Left kidney (tissue), 1 donor: ENCODE measurements at regions not wholly inside any gene's neighbourhood (a gene's known extent, or its start where the extent isn't known, plus 50 kb on each side); places are given as distances from the start of the nearest gene placed in this dataset.

Source experiments
- DNase-seq: peaks from one replicate; pipeline ENCODE4 v3.0.0-alpha.2; 2013

DNA sequence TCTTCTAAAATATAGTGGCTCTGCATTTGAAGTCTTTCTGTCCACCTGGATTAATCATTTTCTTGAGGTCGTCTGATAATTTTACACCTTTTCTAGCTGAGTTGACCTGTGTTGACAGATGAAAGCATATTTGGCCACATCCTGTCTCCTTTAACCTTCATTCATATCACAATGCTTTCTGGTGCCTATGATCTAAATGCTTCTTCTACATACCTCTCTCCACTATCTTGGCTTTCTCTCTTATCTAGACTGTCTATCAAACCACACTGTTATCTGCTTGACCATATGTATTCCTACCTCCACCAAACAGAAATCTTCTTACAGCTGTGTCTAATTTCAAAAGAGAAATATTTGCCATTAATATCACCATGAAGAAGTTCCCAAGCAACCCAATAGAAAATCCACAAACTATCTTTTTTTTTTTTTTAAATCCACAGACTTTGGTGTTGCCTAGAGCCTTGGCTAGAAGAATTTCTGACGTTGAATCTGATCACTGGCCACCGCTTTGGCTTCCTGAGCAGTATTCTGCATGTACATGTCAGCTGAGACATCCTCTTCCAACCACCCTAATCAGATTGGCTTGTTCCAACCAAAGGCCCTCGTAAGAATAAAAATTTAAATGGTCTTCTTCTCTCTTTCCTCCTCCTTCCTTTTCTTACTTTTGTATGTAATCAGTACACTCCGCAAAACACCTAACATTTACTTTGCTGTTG lies 66.3 kb upstream of the SP4 start:
- no peak for DNase-seq

DNA sequence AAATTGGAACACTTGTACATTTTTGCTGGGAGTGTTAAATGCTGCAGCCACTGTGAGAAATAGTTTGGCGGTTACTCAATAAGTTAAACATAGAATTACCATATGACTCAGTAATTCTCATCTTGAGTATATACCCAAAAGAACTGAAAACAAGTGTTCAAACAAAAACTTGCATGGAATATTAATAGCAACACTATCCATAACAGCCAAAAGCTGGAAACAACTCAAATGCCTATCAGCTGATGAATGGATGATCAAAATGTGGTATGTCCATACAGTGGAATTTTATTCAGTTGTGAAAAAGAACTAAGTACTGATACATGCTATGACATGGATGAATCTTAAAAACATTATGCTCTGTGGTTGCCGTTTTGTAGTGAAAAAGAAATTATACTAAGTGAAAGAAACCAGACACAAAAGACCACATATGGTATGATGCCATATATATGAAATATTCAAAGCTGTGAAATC lies 63.0 kb upstream of the SP4 start:
- DNase-seq: no peak

DNA sequence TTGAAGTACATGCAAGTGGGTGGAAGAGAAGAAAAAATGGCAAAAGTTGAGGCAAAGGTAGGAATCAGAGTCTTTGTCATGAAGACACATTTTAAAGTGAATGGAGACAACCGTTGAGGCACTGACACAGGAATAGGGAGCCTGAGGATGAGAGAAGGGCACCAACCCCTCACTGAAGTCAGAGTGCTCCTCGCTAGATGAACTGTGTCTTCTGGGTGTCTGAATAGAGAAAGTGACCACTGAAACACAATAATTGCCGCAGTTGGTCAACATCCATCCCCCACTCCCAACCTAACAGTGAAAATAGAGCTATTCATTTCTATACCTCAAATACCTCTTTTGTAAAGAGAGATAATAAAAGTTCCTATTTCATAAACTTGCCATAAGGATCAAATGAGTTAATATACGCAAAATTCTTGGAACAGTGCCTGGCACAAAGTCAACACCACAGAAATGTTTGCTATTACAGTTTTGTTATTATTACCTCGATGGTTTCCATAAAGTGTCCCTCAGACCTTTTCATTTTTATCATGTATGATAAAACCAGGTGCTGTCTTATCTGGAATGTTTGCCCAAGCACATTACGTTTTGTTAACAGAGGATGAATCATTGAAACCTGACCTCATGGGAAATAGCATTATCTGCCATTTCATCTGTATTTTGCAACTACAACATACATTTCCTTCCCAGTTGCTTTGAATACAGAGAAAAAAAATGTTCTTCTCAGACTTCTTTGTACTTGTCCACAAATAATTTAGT lies 61.8 kb upstream of the SP4 start:
- no peak for DNase-seq

DNA sequence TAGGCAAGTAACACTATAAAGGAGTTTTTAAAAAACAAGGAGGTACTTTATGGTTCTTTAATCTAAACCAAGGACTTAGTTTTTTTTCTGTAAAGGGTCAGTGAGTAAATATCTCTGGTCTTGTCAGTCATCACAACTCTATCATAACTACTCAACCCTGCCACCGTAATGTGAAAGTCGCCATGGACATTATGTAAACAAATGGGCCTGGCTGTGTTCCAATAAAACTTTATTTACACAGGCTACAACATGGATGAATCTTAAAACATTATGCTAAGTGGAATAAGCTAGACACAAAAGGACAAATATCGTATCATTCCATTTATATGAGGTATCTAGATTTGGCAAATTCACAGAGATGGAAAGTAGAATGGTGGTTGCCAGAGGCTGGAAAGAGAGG lies 60.8 kb upstream of the SP4 start:
- DNase-seq: no peak

DNA sequence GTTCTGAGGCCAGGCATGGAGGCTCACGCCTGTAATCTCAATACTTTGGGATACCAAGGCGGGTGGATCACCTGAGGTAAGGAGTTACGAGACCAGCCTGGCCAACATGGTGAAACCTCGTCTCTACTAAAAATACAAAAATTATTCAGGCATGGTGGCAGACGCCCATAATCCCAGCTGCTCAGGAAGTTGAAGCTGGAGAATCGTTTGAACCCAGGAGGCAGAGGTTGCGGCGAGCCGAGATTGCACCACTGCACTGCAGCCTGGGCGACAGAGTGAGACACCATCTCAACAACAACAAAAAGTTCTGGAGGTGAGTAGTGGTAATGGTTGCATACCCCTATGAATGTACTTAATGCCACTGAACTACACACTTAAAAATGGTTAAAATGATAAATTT lies 60.3 kb upstream of the SP4 start:
- DNase-seq: no peak

DNA sequence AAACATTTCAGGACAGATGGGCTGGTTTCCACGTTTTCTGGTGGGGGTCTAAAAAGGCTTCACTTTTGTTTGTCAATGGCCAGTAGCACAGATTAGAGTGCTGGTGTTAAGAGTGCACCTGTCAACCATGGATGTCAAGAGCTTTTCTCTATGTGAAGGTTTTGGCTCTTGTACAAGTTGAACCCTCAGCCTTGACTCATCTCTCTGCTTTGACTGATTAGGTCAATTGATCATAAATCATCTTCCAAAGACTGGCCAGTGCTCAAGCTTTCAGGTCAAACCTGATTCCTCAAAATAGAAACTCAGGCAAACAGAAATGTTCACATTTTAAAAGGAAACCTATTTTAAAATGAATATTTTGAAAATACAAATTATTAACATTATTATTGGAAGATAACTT lies 59.6 kb upstream of the SP4 start:
- no peak for DNase-seq

DNA sequence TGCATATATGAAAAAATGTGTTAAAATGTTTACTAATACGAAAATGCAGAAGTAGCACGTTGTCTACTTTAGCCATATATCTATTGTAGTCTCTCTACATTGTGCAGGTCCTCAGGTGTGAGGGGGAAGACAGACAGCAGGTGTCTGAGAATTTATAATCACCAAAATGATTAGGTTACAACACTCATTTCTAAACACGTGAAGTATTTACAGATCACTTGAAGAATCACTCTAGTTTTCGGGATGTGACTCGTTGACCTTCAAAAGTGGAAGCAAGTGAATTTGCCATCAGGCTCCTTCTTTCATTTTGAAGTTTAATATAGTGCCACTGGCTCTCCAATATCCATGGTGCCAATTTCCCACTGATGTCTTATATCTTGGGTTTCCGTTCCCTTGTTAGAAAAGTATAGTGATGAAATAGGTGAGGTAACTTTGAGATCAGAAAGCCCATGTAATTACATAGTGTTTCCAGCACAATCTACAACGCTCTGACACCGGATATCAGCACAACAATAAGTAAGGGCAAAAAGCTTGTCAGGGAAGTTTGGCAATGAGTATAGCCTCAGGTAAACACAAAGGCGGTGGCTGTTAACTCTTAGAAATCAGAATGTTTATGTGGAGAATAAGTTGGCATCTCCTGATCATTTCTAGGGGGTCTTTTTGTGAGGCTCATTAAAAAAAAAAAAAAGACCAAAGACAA lies 57.5 kb upstream of the SP4 start:
- no peak for DNase-seq

DNA sequence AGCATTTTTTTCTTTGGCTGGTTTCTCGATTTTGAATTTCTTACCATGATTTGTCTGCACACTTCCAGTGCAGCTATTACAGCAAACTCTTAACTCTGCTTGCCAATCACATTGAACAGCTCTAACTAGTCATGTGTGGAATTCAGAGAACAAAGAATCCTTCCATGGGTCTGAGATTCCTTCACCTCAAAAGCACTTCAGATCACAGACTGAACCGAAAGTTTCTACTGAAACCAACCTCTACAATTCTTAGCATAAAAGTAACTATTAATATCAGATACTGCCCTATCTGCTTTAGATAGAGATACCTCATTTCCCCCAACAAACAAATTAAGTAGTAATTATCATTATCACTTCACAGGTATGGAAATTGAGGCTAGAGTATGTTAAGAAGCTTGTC lies 56.5 kb upstream of the SP4 start:
- DNase-seq: no peak

DNA sequence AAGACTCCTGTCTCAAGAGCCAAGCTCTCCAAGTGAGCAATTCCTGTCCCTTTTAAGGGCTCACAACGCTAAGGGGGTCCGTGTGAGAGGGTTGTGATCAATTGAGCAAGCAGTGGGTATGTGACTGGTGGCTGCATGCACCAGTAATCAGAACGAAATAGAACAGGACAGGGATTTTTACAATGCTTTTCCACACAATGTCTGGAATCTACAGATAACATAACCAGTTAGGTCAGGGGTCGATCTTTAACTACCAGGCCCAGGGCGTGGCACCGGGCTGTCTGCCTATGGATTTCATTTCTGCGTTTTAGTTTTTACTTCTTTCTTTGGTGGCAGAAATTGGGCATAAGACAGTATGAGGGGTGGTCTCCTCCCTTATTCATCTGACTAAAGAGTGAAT lies 54.9 kb upstream of the SP4 start:
- no peak for DNase-seq

DNA sequence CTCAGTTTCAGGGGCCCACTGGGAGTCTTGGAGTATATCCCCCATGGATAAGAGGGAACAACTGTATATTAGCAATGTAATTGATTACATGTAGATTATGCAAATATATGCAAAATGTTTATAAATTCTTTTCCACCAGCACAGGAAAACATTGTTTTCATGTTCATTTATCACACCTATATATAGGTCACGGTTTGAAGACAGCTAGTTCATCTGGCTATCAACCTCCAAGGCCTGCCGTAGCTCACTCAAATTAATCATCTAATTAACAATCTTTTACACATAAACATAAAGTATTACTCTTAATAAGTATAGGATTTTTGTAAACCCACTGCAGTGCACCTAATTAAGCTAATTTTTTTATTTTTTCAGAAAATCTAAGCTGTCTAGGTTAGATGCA lies 53.7 kb upstream of the SP4 start:
- no peak for DNase-seq

DNA sequence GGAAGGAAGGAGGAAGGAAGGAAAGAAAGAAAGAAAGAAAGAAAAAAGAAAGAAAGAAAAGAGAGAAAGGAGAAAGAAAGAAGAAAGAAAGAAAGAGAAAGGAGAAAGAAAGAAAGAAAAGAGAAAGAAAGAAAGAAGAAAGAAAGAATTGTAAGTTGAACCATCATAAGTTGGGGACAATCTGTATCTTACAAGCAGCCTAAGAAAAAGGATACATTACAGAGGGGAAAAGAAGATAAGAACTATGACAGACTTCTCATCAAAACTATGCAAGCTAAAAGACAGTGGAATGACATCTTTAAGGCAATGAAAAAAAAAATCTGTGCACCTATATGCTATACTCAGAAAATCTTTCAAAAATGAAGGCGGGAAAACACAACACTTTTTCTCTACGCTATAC lies 50.3 kb upstream of the SP4 start:
- no peak for DNase-seq
